Endothelial cell of hepatic sinusoid (primary cell): ENCODE measurements at regions not wholly inside any gene's neighbourhood (a gene's known extent, or its start where the extent isn't known, plus 50 kb on each side); places are given as distances from the start of the nearest gene placed in this dataset.

ENCODE experiments used
- in situ Hi-C: cut with HindIII; loops from 2 replicates; pipeline ENCODE4 v1.10.0; 2017; ENCODE audit warnings: low sequenced_read_pairs

DNA sequence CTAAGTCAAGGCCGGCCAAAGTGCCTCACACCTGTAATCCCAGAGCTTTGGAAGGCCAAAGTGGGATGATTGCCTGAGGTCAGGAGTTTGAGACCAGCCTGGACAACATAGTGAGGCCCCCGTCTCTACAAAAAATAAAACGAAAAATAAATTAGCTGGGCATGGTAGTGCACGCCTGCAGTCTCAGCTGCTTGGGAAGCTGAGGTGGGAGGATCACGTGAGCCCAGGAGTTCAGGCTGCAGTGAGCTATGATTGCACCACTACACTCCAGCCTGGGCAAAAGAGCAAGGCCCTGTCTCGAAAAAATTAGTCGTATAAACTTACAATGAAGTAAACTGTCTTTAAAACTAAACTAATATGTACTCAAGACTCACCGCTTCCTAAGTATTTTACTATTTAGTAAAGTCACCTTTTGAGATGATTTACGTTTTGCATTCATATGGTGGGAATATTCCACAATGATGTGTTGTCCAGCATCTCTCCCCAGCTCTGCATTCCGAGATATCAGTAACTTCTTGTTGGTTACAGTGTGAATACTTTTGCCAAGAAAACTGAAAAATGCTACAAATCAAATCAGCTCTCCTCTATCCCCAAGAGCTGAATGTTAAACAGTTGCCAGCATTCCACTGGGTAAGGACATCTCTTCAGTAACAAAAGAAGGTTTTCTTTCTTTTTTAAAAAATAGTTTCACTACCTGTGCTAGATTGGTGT, 84.9 kb upstream of the C21orf91 start:
- in situ Hi-C loops = no loop called here

DNA sequence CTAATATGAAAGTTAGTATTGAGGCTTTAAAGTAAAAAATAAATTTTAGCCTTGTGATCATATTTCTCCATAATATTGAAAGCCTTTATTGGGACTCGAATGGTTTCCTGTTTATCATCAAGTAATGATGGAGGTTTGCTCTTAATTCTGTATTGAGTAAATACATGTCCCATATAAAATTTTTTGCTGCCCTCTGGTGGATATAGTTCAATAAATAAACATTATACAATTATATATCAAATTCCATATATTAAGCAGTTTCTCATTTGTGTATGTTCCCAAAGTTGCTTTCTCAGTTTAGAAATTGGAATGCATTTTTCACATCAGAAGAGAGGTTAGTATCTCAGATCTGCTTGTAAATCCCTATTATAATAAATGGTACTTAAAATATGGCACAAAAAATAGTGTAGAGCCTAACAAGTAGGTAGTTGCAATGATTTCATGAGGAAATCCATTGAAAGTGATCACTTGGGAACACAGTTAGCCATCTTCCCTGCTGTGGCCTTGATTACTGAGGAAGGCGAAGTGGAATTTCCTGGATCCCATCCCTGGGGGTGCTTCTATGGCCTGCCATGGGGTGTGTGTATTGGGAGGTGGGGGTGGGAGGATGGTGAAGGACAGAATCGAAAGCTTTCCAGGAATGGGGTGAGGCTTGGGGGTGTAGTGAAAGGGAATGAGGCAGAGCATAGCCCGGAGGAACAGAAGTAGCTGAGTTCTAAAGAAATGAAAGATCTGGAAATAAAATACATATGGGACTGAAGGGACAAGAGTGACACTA, 84.1 kb upstream of the C21orf91 start:
- in situ Hi-C loops = no loop called here

- in situ Hi-C loops = no loop called here
These were observed 82.4 kb upstream of the C21orf91 start for GRCh38 chr21:17901458-17902079.

- in situ Hi-C loops = no loop called here
These were observed 81.8 kb upstream of the C21orf91 start for GRCh38 chr21:17900990-17901385.

DNA sequence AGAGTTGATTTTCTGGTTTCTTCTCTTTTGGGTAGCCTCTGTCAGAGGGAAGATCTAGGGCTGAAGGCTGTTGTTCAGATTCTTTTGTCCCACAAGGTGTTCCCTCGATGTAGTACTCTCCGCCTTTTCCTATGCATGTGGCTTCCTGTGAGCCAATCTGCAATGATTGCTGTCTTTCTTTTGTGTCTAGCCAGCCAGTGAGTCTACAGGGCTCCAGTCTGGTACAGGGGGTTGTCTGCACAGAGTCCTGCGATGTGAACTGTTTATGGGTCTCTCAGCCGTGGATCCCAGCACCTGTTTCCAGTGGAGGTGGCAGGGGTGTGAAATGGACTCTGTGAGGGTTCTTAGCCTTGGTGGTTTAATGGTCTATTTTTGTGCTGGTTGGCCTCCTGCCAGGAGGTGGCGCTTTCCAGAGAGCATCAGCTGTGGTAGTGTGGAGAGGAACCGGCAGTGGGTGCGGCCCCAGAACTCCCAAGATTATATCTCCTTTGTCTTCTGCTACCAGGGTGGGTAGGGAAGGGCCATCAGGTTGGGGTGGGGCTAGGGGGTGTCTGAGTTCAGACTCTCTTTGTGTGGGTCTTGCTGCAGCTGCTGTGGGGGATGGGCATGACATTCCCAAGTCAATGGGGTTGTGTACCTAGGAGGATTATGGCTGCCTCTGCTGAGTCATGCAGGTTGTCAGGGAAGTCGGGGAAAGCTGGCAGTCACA, 81.3 kb upstream of the C21orf91 start:
- in situ Hi-C loops = no loop called here

DNA sequence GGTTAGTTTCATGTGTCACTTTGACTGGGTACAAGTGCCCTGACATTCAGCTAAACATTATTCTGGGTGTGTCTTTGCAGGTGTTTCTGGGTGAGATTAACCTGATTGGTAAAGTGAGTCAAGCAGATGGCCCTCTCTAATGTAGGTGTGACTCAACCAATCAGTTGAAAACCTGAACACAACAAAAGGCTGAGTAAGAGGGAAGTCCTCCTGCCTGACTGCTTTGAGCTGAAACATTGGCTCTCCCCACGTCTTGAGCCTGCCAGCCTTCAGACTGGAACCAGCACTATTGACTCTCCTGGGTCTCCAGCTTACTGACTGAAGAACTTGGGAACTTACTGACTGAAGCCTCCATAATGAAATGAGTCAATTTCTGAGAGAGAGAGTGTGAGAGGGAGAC, 70.0 kb upstream of the C21orf91 start:
- in situ Hi-C loops = no loop called here

- in situ Hi-C loops = no loop called here
These were observed 50.0 kb upstream of the C21orf91 start for GRCh38 chr21:17869115-17869514.
